Mammary epithelial cell (primary cell): ENCODE measurements at regions not wholly inside any gene's neighbourhood (a gene's known extent, or its start where the extent isn't known, plus 50 kb on each side); places are given as distances from the start of the nearest gene placed in this dataset.

ENCODE experiments used
- CTCF ChIP-seq, 2 donors: IDR thresholded peaks in 1 of 2; conservative IDR thresholded peaks in 1 of 2; 2 replicates each; pipeline ENCODE4 v1.5.1; 2011 to 2012; ENCODE audit warnings: inconsistent platforms in 2 of 2, low read length in 2 of 2, mild to moderate bottlenecking in 2 of 2, control low read depth in 1 of 2, low read depth in 1 of 2; ENCODE audit not compliant: insufficient read depth in 1 of 2; ENCODE audit errors: extremely low read depth in 1 of 2
- EZH2 ChIP-seq: IDR thresholded peaks from 2 replicates; pipeline ENCODE4 v1.6.1; 2012; ENCODE audit warnings: low read length, inconsistent platforms, borderline replicate concordance

- no peak for TF ChIP-seq CTCF (conservative IDR thresholded peaks at IDR 0.05 in 1 of 2, IDR thresholded peaks at IDR 0.05 in 1 of 2; ENCODE audit: extremely low read depth in 1 of 2, insufficient read depth in 1 of 2, low read depth in 1 of 2, low read length in 2 of 2)
- no peak for TF ChIP-seq EZH2
Observed at GRCh38 chr5:3201121-3201520, 394.5 kb upstream of the IRX1 start.
